ENCODE measurements at regions not wholly inside any gene's neighbourhood (a gene's known extent, or its start where the extent isn't known, plus 50 kb on each side); places are given as distances from the start of the nearest gene placed in this dataset.

DNA sequence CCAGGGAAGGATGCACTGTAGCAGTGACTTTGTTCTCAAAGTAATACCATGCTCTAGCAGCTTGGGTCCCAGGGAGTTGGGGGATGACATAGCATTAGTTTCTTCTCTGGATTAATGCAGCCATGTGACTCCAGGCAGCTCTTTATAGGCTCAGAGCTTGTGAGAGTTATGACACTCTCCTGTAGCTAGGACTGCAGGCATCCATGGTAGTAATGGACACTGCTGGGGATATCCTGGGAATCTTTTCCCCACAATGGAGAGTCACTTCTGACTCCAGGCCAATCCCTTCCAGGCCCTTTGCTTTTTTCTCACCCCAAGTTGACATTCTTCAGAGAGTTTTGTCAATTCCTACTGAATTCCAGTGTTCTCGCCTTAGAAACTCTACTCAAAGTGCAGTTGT is 270.9 kb downstream of the COG6 start (continued):
- TF ChIP-seq, protein P1, sequence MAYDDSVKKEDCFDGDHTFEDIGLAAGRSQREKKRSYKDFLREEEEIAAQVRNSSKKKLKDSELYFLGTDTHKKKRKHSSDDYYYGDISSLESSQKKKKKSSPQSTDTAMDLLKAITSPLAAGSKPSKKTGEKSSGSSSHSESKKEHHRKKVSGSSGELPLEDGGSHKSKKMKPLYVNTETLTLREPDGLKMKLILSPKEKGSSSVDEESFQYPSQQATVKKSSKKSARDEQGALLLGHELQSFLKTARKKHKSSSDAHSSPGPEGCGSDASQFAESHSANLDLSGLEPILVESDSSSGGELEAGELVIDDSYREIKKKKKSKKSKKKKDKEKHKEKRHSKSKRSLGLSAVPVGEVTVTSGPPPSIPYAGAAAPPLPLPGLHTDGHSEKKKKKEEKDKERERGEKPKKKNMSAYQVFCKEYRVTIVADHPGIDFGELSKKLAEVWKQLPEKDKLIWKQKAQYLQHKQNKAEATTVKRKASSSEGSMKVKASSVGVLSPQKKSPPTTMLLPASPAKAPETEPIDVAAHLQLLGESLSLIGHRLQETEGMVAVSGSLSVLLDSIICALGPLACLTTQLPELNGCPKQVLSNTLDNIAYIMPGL (CRISPR knock-in tag; IDR thresholded peaks at IDR 0.05): no peak
- no peak for TF ChIP-seq MYBL2 (CRISPR knock-in tag; IDR thresholded peaks at IDR 0.05)
- TF ChIP-seq, protein P2, sequence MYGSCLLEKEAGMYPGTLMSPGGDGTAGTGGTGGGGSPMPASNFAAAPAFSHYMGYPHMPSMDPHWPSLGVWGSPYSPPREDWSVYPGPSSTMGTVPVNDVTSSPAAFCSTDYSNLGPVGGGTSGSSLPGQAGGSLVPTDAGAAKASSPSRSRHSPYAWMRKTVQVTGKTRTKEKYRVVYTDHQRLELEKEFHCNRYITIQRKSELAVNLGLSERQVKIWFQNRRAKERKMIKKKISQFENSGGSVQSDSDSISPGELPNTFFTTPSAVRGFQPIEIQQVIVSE (CRISPR knock-in tag; IDR thresholded peaks at IDR 0.05; ENCODE audit: borderline replicate concordance): no peak
- no peak for TF ChIP-seq GRHL2 (CRISPR knock-in tag; IDR thresholded peaks at IDR 0.05; ENCODE audit: insufficient replicate concordance, severe bottlenecking)
- TF ChIP-seq, protein P3, sequence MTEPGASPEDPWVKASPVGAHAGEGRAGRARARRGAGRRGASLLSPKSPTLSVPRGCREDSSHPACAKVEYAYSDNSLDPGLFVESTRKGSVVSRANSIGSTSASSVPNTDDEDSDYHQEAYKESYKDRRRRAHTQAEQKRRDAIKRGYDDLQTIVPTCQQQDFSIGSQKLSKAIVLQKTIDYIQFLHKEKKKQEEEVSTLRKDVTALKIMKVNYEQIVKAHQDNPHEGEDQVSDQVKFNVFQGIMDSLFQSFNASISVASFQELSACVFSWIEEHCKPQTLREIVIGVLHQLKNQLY (CRISPR knock-in tag; IDR thresholded peaks at IDR 0.05): no peak
- no peak for TF ChIP-seq CREM (CRISPR knock-in tag; IDR thresholded peaks at IDR 0.05)
- TF ChIP-seq FOXJ3 (CRISPR knock-in tag; IDR thresholded peaks at IDR 0.05; ENCODE audit: borderline replicate concordance): no peak
- no peak for TF ChIP-seq OVOL2 (CRISPR knock-in tag; IDR thresholded peaks at IDR 0.05; ENCODE audit: borderline replicate concordance)

DNA sequence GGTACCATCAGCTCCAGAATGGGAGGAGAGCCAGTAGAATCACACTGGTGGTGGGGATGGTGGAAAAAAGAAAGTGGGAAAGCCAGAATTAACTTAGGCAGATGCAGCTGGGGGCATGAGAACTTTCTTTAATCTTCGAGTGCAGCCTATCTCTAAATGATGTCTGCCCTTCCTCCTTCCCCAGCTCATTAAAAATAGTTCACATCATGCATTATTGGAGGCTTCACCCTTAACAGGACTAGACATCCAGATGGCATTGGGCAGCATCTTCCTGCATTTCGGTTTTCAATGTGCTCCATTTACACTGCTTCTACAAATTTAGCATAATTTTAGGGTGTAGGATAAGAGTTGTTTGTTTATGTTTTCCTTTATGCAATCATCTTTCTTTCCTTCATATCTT is 272.8 kb downstream of the COG6 start:
- H3K27me3 Mint-ChIP-seq (ENCODE audit: low read depth): no peaks in the 10 kb centered on the region
- ChIA-PET POLR2A (no interaction called here), CTCF (interaction anchor here (1.6 kb wide), 1 partner anchor 14 kb away, joined by 8 read pairs; no protein-coding TSS in a partner anchor)
- DNase-seq (ENCODE audit: low spot score) (no peak), ATAC-seq (no peak)
- peaks cover 35% of the 10 kb centered on the region for H3K9me3 Mint-ChIP-seq
- H3K36me3 Mint-ChIP-seq: peaks cover 9% of the 10 kb centered on the region; the same call in 1 of the 2 replicates
- H3K27ac Mint-ChIP-seq: no peak overlapping the region
- no peak overlapping the region for H3K4me3 Mint-ChIP-seq
- H3K4me1 Mint-ChIP-seq: peaks cover 21% of the 10 kb centered on the region
- TF ChIP-seq ZNF317 (CRISPR knock-in tag; IDR thresholded peaks at IDR 0.05; ENCODE audit: borderline replicate concordance, low read depth) (no peak), GTF2I (CRISPR knock-in tag; conservative IDR thresholded peaks at IDR 0.05) (no peak), MYBL2 (CRISPR knock-in tag; IDR thresholded peaks at IDR 0.05) (no peak), ZNF121 (CRISPR knock-in tag; IDR thresholded peaks at IDR 0.05) (no peak), NFYB (CRISPR knock-in tag; conservative IDR thresholded peaks at IDR 0.05; ENCODE audit: low read depth) (no peak), ZNF219 (CRISPR knock-in tag; IDR thresholded peaks at IDR 0.05; ENCODE audit: borderline replicate concordance) (no peak), TCF7 (CRISPR knock-in tag; IDR thresholded peaks at IDR 0.05; ENCODE audit: low read depth) (no peak), ZNF232 (CRISPR knock-in tag; IDR thresholded peaks at IDR 0.05) (no peak), JAZF1 (CRISPR knock-in tag; IDR thresholded peaks at IDR 0.05) (no peak), ZNF416 (CRISPR knock-in tag; IDR thresholded peaks at IDR 0.05) (no peak), ZNF396 (CRISPR knock-in tag; IDR thresholded peaks at IDR 0.05; ENCODE audit: borderline replicate concordance) (no peak)
- TF ChIP-seq, protein P4, sequence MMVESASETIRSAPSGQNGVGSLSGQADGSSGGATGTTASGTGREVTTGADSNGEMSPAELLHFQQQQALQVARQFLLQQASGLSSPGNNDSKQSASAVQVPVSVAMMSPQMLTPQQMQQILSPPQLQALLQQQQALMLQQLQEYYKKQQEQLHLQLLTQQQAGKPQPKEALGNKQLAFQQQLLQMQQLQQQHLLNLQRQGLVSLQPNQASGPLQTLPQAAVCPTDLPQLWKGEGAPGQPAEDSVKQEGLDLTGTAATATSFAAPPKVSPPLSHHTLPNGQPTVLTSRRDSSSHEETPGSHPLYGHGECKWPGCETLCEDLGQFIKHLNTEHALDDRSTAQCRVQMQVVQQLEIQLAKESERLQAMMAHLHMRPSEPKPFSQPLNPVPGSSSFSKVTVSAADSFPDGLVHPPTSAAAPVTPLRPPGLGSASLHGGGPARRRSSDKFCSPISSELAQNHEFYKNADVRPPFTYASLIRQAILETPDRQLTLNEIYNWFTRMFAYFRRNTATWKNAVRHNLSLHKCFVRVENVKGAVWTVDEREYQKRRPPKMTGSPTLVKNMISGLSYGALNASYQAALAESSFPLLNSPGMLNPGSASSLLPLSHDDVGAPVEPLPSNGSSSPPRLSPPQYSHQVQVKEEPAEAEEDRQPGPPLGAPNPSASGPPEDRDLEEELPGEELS (CRISPR knock-in tag; IDR thresholded peaks at IDR 0.05): no peak
- TF ChIP-seq, protein P2 (CRISPR knock-in tag; IDR thresholded peaks at IDR 0.05; ENCODE audit: borderline replicate concordance): no peak
- TF ChIP-seq, protein P5, sequence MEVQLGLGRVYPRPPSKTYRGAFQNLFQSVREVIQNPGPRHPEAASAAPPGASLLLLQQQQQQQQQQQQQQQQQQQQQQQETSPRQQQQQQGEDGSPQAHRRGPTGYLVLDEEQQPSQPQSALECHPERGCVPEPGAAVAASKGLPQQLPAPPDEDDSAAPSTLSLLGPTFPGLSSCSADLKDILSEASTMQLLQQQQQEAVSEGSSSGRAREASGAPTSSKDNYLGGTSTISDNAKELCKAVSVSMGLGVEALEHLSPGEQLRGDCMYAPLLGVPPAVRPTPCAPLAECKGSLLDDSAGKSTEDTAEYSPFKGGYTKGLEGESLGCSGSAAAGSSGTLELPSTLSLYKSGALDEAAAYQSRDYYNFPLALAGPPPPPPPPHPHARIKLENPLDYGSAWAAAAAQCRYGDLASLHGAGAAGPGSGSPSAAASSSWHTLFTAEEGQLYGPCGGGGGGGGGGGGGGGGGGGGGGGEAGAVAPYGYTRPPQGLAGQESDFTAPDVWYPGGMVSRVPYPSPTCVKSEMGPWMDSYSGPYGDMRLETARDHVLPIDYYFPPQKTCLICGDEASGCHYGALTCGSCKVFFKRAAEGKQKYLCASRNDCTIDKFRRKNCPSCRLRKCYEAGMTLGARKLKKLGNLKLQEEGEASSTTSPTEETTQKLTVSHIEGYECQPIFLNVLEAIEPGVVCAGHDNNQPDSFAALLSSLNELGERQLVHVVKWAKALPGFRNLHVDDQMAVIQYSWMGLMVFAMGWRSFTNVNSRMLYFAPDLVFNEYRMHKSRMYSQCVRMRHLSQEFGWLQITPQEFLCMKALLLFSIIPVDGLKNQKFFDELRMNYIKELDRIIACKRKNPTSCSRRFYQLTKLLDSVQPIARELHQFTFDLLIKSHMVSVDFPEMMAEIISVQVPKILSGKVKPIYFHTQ (CRISPR knock-in tag; IDR thresholded peaks at IDR 0.05): no peak
- TF ChIP-seq, protein P6, sequence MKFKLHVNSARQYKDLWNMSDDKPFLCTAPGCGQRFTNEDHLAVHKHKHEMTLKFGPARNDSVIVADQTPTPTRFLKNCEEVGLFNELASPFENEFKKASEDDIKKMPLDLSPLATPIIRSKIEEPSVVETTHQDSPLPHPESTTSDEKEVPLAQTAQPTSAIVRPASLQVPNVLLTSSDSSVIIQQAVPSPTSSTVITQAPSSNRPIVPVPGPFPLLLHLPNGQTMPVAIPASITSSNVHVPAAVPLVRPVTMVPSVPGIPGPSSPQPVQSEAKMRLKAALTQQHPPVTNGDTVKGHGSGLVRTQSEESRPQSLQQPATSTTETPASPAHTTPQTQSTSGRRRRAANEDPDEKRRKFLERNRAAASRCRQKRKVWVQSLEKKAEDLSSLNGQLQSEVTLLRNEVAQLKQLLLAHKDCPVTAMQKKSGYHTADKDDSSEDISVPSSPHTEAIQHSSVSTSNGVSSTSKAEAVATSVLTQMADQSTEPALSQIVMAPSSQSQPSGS (CRISPR knock-in tag; IDR thresholded peaks at IDR 0.05; ENCODE audit: borderline replicate concordance, low read depth): no peak
